ENCODE measurements at regions not wholly inside any gene's neighbourhood (a gene's known extent, or its start where the extent isn't known, plus 50 kb on each side); places are given as distances from the start of the nearest gene placed in this dataset.
"Not testable (repeated sequence)": the region's sequence is repeated elsewhere in the genome, so short reads cannot be mapped to it uniquely, and the experiment has no call there.

GRCh38 chr2:91520972-91521535, 2829.6 kb downstream of the RPIA start:
- H3K4me3 ChIP-seq (ENCODE audit: low read depth, low read length) = not testable (repeated sequence)

- not testable (repeated sequence) for H3K4me3 ChIP-seq (ENCODE audit: low read depth, low read length)
These were observed 2830.5 kb downstream of the RPIA start for GRCh38 chr2:91521944-91522343.

DNA sequence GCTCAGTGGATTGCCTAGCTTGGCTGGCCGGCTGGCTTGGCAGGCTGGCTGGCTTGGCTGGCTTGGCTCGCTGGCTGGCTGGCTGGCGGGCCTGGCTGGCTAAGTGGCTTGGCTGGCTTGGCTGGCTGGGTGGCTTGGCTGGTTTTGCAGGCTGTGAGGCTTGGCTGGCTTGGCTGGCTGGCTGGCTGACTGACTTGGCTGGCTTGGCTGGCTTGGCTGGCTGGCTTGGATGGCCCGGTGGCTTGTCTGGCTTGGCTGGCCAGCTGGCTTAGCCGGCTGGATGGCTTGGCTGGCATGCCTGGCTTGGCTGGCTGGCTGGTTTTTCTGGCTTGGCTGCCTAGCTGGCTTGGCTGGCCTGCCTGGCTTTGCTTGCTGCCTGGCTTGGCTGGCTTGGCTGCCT, 2831.4 kb downstream of the RPIA start:
- H3K4me3 ChIP-seq (ENCODE audit: low read depth, low read length) = not testable (repeated sequence)

- H3K4me3 ChIP-seq (ENCODE audit: low read depth, low read length) = not testable (repeated sequence)
These were observed 2832.3 kb downstream of the RPIA start for GRCh38 chr2:91523751-91524150.

GRCh38 chr2:91525587-91525986, 2834.1 kb downstream of the RPIA start:
- H3K4me3 ChIP-seq (ENCODE audit: low read depth, low read length) = not testable (repeated sequence)

DNA sequence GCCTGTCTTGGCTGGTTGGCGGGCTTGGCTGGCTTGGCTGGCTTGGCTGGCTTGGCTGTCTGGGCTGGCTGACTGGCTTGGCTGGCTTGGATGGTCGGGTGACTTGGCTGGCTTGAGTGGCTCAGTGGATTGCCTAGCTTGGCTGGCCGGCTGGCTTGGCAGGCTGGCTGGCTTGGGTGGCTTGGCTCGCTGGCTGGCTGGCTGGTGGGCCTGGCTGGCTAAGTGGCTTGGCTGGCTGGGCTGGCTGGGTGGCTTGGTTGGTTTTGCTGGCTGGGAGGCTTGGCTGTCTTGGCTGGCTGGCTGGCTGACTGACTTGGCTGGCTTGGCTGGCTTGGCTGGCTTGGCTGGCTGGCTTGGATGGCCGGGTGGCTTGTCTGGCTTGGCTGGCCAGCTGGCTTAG, 2834.6 kb downstream of the RPIA start:
- not testable (repeated sequence) for H3K4me3 ChIP-seq (ENCODE audit: low read depth, low read length)

GRCh38 chr2:91527056-91527455, 2835.6 kb downstream of the RPIA start:
- not testable (repeated sequence) for H3K4me3 ChIP-seq (ENCODE audit: low read depth, low read length)

GRCh38 chr2:91527491-91528031, 2836.1 kb downstream of the RPIA start:
- H3K4me3 ChIP-seq (ENCODE audit: low read depth, low read length) = not testable (repeated sequence)

DNA sequence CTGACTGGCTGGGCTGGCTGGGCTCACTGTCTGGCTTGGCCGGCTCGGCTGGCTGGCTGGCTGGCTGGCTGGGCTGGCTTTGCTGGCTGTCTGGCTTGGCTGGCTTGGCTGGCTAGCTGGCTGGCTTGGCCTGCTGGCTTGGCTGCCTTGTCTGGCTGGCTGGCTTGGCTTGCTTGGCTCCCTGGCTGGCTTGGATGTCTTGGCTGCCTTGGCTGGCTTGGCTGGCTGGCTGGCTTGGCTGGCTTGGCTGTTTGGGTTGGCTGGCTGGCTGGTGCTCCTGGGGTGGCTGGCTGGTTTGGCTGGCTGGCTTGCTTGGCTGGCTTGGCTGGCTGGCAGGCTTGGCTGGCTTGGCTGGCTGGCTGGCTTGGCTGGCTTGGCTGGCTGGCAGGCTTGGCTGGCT, 2836.9 kb downstream of the RPIA start:
- not testable (repeated sequence) for H3K4me3 ChIP-seq (ENCODE audit: low read depth, low read length)

GRCh38 chr2:91536109-91536508, 2844.6 kb downstream of the RPIA start:
- H3K4me3 ChIP-seq (ENCODE audit: low read depth, low read length) = not testable (repeated sequence)

- H3K4me3 ChIP-seq (ENCODE audit: low read depth, low read length) = not testable (repeated sequence)
These were observed 2845.2 kb downstream of the RPIA start for GRCh38 chr2:91536549-91537263.

DNA sequence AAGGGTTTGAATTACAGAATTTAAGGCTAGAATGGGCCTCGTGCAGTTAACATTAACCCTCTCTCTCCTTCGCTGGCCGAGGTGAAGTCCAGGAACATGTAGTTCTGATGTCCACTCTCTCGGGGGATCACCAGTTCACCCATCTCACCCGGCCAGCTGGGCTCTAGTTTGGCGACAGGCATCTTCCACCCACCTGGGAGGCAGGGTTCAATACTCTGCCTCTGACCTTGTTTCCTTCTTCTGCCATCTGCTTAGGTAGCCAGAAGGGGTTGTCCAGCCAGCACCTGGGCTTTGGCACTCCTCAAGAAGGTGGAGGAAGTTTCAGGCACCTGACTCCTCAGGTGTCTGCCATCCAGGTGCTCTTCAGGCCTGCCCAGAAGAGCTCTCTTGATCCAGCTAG, 2857.8 kb downstream of the RPIA start:
- not testable (repeated sequence) for H3K4me3 ChIP-seq (ENCODE audit: low read depth, low read length)

- not testable (repeated sequence) for H3K4me3 ChIP-seq (ENCODE audit: low read depth, low read length)
These were observed 2866.8 kb downstream of the RPIA start for GRCh38 chr2:91558234-91558633.

- H3K4me3 ChIP-seq (ENCODE audit: low read depth, low read length) = not testable (repeated sequence)
These were observed 2867.8 kb downstream of the RPIA start for GRCh38 chr2:91559269-91559668.

DNA sequence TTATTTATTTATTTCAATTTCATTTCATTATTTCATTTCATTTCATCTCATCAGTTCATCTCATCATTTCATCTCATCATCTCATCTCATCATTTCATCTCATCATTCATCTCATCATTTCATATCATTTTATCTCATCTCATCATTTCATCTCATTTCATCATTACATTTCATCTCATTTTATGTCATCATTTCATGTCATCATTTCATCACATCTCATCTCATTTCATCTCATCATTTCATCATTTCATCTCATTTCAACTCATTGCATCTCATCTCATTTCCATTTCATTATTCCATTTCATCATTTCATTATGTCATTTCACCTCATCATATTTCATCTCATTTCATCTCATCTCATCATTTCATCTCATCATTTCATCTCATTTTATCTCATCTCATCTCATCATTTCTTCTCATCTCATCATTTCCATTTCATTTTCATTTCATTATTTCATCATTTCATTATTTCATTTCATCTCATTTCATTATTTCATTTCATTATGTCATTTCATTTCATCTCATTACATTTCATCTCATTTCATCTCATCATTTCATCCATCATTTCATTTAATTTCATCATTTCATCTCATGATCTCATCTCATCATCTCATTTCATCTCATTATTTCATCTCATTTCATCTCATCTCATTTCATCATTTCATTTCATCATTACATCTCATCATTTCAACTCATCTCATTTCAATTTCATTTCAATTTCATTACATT, 2868.6 kb downstream of the RPIA start:
- not testable (repeated sequence) for H3K4me3 ChIP-seq (ENCODE audit: low read depth, low read length)

DNA sequence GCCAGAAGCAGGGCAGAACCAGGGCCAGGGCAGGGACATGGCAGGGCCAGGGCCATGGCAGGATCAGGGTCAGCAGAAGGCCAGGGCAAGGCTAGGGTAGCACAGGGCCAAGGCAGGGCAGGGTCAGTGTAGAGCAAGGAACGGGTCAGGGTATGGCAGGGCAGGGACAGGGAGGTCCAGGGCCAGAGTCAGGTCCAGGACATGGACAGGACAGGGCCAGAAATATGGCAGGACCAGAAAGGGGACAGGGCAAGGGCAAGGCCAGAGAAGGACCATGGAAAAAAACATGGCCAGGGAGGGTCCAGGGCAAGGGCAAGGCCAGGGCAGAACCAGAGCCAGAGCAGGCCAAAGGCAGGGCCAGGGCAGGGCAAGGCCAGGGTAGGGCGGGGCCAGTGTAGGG, 2870.7 kb downstream of the RPIA start:
- H3K4me3 ChIP-seq (ENCODE audit: low read depth, low read length) = not testable (repeated sequence)

DNA sequence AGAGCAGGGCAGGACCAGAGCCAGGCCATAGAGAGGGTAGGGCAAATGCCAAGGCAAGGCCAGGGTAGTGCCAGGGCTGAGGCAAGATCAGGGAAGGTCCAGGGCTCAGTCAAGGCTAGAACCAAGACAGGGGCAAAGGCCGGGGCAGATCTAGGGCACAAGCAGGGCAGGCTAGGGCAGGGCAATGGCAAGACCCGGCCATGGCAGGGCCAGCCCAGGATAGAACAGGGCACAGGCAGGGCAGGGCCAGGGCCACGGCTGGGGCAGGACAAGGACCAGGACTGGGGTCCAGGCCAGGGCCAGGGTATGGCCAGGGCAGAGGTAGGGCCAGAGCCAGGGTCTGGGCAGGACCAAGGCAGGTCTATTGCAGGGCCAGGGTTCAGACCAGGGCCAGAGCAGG, 2873.2 kb downstream of the RPIA start:
- not testable (repeated sequence) for H3K4me3 ChIP-seq (ENCODE audit: low read depth, low read length)

GRCh38 chr2:91565689-91566430, 2874.4 kb downstream of the RPIA start:
- not testable (repeated sequence) for H3K4me3 ChIP-seq (ENCODE audit: low read depth, low read length)

DNA sequence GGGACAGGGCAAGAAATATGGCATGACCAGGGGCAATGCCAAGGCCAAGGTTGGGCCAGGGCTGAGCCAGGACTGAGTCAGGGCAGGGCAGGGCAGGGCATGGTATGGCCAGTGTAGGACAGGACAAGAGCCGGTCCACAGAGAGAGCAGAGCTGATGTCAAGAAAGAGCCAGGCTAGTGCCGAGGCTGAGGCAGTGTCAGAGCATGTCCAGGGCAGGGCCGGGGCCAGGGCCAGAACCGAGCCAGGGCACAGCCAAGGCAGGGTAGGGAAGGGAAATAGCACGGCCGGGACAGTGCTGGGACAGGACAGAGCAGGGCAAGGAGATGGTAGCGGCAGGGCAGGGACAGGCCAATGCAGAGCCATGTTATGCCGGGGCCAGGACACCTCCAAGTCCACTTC, 2875.1 kb downstream of the RPIA start:
- H3K4me3 ChIP-seq (ENCODE audit: low read depth, low read length) = not testable (repeated sequence)

DNA sequence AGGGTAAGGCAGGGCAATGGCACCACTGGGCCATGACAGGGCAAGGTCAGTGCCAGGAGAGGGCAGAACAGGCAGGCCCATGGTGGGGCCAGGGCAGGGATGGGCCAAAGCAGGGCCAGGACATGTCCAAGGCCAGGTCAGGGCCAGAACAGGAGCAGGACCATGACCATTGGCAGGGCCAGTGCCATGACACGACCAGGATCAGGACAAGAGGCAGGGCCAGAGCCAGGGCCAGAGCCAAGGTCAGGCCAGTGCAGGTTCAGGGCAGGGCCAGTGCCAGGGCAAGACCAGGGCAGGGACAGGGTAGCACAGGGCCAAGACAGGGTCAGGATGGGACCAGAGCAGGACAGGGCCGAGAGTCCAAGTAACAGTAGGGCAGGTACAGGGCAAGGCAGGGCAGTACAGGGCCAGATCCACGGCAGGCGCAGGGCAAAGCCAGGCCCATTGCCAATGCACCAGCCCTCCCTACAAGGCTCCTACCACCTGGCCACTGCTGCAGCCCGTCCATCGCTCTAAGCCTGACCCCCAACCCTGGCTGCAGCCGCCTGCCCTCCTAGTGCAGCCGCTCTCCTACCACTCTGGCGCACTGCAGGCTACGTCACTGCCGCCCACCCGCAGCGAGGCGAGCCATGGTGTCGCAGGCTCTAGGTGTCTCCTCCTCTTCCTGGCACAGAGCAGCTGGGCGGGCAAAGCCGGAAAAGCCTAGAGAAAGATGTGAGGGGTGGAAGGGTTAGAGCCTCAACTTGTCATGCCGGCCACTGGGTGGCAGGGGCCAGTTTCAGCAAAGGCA, 2876.3 kb downstream of the RPIA start:
- not testable (repeated sequence) for H3K4me3 ChIP-seq (ENCODE audit: low read depth, low read length)
